ENCODE measurements at regions not wholly inside any gene's neighbourhood (a gene's known extent, or its start where the extent isn't known, plus 50 kb on each side); places are given as distances from the start of the nearest gene placed in this dataset.
A peak's percentile ranks its signal among the peaks of the same experiment; 100 is the strongest.

DNA sequence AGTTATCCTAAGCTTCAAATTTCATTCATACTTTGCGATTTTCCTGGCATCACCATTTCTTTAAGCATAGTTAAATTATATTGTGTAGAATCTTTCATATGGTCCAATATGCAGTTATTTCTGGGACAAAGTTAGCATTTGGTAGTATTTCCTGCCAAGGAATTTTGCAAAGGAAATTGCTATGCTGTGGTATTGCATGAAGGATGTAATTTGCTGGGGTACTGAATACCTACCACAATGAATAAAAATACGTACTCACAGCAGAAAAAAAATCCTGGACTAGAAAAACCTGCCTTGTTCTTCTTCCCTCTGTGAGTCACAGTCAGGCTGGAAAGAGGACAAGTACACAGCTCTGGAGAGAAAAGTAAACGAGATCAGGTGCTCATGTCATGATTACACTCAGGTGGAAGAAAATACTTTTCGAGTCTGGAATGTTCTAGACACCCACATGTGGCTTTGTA, 241.2 kb downstream of the PTBP2 start:
- no peak for DNase-seq
- Histone ChIP-seq H3K27ac (peak overlapping the region in 1 of 2 donors; percentile 66), H3K4me3 (no peak overlapping the region), H3K36me3 (no peaks in the 10 kb centered on the region), H3K27me3 (no peaks in the 10 kb centered on the region), H3K9me3 (no peaks in the 10 kb centered on the region), H3K4me1 (no peaks in the 10 kb centered on the region)
- peak; percentile 92 for ATAC-seq
- TF ChIP-seq, protein P1, sequence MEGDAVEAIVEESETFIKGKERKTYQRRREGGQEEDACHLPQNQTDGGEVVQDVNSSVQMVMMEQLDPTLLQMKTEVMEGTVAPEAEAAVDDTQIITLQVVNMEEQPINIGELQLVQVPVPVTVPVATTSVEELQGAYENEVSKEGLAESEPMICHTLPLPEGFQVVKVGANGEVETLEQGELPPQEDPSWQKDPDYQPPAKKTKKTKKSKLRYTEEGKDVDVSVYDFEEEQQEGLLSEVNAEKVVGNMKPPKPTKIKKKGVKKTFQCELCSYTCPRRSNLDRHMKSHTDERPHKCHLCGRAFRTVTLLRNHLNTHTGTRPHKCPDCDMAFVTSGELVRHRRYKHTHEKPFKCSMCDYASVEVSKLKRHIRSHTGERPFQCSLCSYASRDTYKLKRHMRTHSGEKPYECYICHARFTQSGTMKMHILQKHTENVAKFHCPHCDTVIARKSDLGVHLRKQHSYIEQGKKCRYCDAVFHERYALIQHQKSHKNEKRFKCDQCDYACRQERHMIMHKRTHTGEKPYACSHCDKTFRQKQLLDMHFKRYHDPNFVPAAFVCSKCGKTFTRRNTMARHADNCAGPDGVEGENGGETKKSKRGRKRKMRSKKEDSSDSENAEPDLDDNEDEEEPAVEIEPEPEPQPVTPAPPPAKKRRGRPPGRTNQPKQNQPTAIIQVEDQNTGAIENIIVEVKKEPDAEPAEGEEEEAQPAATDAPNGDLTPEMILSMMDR (IDR thresholded peaks at IDR 0.05) = no peak
- intact Hi-C loops (cut with DNase I) = no loop called here

- Histone ChIP-seq H3K9me3 (no peaks in the 10 kb centered on the region), H3K4me3 (no peak overlapping the region), H3K27ac (no peak overlapping the region), H3K27me3 (no peaks in the 10 kb centered on the region), H3K36me3 (no peaks in the 10 kb centered on the region), H3K4me1 (no peaks in the 10 kb centered on the region)
- intact Hi-C loops (cut with DNase I) = no loop called here
- ATAC-seq = no peak
- DNase-seq = no peak
- TF ChIP-seq, protein P1 (IDR thresholded peaks at IDR 0.05) = no peak
Observed at GRCh38 chr1:96964761-96965160, 243.2 kb downstream of the PTBP2 start.

DNA sequence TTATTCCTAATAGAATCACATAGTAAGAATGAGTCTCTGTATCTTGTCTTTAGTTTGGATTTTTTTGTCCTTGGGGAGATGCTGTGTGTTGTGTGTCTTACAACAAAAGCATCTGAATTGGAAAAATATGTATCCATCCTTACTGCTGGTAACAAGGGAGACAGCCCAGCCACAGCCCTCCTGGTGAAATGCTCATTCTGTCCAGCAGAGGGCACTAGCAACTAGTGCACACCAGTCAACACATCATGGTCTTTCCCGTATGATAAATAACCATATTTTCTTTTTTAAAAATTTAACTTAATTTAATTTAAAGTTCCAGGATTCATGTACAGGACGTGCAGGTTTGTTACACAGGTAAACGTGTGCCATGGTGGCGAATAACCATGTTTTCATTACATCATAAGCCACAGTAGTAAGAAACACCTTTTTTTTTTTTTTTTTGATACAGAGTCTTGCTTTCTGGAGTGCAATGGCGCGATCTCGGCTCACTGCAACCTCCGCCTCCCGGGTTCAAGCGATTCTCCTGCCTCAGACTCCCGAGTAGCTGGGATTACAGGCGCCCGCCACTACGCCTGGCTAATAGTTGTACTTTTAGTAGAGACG, 245.1 kb downstream of the PTBP2 start:
- TF ChIP-seq, protein P1 (IDR thresholded peaks at IDR 0.05) = peak; percentile 89 to 96
- Histone ChIP-seq H3K27ac (no peak overlapping the region), H3K9me3 (no peaks in the 10 kb centered on the region), H3K27me3 (no peaks in the 10 kb centered on the region), H3K4me3 (no peak overlapping the region), H3K4me1 (no peaks in the 10 kb centered on the region), H3K36me3 (no peaks in the 10 kb centered on the region)
- ATAC-seq (peak; percentile 88), DNase-seq (peak in 3 of 4 donors; percentile 53 to 77 (median 57))
- intact Hi-C loops (cut with DNase I) = no loop called here

DNA sequence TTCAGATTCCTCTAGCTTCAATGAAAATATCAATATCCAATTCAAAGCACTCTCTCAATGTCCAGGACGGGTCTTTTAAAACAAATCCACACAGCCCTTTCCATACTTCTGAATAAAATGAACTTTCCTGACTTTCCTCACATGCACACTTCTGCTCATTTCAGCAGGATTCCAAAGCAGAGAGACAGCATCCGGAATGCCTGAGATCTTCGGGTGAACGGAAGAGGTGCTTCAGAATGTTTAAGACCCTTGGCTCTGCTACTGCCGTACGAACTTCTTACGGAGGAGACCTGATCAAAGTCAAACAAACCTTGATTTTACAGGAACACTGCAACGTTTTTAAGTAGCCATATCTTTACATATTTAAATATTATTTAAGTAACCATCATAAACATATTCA, 245.7 kb downstream of the PTBP2 start:
- ATAC-seq = no peak
- TF ChIP-seq, protein P1 (IDR thresholded peaks at IDR 0.05) = no peak
- DNase-seq = no peak
- H3K27me3 ChIP-seq = no peaks in the 10 kb centered on the region
- no peaks in the 10 kb centered on the region for H3K4me1 ChIP-seq
- intact Hi-C loops (cut with DNase I) = no loop called here
- no peak overlapping the region for H3K27ac ChIP-seq
- no peak overlapping the region for H3K4me3 ChIP-seq
- H3K36me3 ChIP-seq = no peaks in the 10 kb centered on the region
- no peaks in the 10 kb centered on the region for H3K9me3 ChIP-seq

GRCh38 chr1:96968541-96968940, 247.0 kb downstream of the PTBP2 start:
- Histone ChIP-seq H3K4me3 (no peak overlapping the region), H3K9me3 (no peaks in the 10 kb centered on the region), H3K4me1 (no peaks in the 10 kb centered on the region), H3K27me3 (no peaks in the 10 kb centered on the region), H3K36me3 (no peaks in the 10 kb centered on the region), H3K27ac (no peak overlapping the region)
- intact Hi-C loops (cut with DNase I) = no loop called here
- no peak for ATAC-seq
- TF ChIP-seq, protein P1 (IDR thresholded peaks at IDR 0.05) = no peak
- DNase-seq = no peak
